Endothelial cell of umbilical vein (primary cell): ENCODE measurements at regions not wholly inside any gene's neighbourhood (a gene's known extent, or its start where the extent isn't known, plus 50 kb on each side); places are given as distances from the start of the nearest gene placed in this dataset.

Experiments
- BruUV-seq: library from RNA; stranded (reverse); fragments of 400-500 nt; replicated peaks from 2 replicates; lab custom pipeline; 2021; lab: Mats Ljungman, UMichigan
- CTCF ChIA-PET: fragments of 300-600, 350-600 bp; sonication (Branson Sonifier 250); formaldehyde crosslinking; loops from one replicate; lab custom pipeline; 2021; ENCODE audit warnings: antibody characterized with exemption, inconsistent platforms; lab: Charles Lee
- POLR2A ChIA-PET: fragments of 300-600, 350-600 bp; sonication (Branson Sonifier 250); formaldehyde crosslinking; loops from one replicate; lab custom pipeline; 2021; ENCODE audit warnings: antibody characterized with exemption, inconsistent platforms; lab: Charles Lee
- DNase-seq: peaks from one replicate; pipeline ENCODE4 v3.0.0-alpha.2; 2011; ENCODE audit warnings: low read depth, low spot score
- FAIRE-seq: peaks from 2 replicates; lab custom pipeline; 2011; peaks lifted over from hg19 to GRCh38; lab: Jason Lieb, UNC
- H2AFZ ChIP-seq: 2 replicates; pipeline ENCODE4 v1.6.0; 2012; ENCODE audit warnings: low read depth, low read length, control low read depth, inconsistent platforms
- H3K27ac ChIP-seq: 2 replicates; pipeline ENCODE4 v1.5.1; 2011; ENCODE audit warnings: low read depth, mild to moderate bottlenecking, control low read depth, low read length, moderate library complexity; ENCODE audit not compliant: insufficient read depth
- H3K27me3 ChIP-seq, 2 experiments: 2 replicates each; pipeline versions ENCODE4 v1.6.0 to v1.6.1; 2011; ENCODE audit warnings: low read length in 2 of 2, mixed read lengths in 1 of 2; ENCODE audit not compliant: control insufficient read depth in 2 of 2, insufficient read depth in 2 of 2
- H3K36me3 ChIP-seq, 2 experiments: 2 replicates in 1 of 2; 3 replicates in 1 of 2; pipeline ENCODE4 v1.5.1; 2011; ENCODE audit warnings: low read length in 2 of 2, mild to moderate bottlenecking in 1 of 2, moderate library complexity in 1 of 2; ENCODE audit not compliant: control insufficient read depth in 2 of 2, insufficient read depth in 2 of 2; ENCODE audit errors: extremely low read depth in 1 of 2
- H3K4me1 ChIP-seq: 3 replicates; pipeline ENCODE4 v1.5.1; 2011; ENCODE audit warnings: mild to moderate bottlenecking, low read length; ENCODE audit not compliant: control insufficient read depth, insufficient read depth; ENCODE audit errors: extremely low read depth
- H3K4me2 ChIP-seq: 2 replicates; pipeline ENCODE4 v1.6.1; 2011; ENCODE audit warnings: low read length, control low read depth, mixed read lengths; ENCODE audit not compliant: insufficient read depth
- H3K4me3 ChIP-seq, 3 experiments: fragments of 200-600 bp in 1 of 3; sonication (generic), shearing (Covaris generic) in 1 of 3; replicated peaks in 1 of 3; 2 replicates each; pipeline ENCODE4 v1.5.1; 2011 to 2016; ENCODE audit warnings: control low read depth in 3 of 3, low read length in 3 of 3, mild to moderate bottlenecking in 2 of 3, inconsistent platforms in 1 of 3, low read depth in 1 of 3, moderate library complexity in 1 of 3; ENCODE audit not compliant: insufficient read depth in 1 of 3
- H3K79me2 ChIP-seq: 2 replicates; pipeline ENCODE4 v1.6.0; 2012; ENCODE audit warnings: low read length, inconsistent platforms; ENCODE audit not compliant: control insufficient read depth, insufficient read depth
- H3K9ac ChIP-seq: replicated peaks from 2 replicates; pipeline ENCODE3; 2011; ENCODE audit warnings: low read length, control low read depth; ENCODE audit not compliant: insufficient read depth; ENCODE audit errors: extremely low read depth
- H3K9me1 ChIP-seq: replicated peaks from 3 replicates; pipeline ENCODE4 v1.6.0; 2011; ENCODE audit warnings: mild to moderate bottlenecking, low read length; ENCODE audit not compliant: control insufficient read depth, insufficient read depth; ENCODE audit errors: extremely low read depth
- H3K9me3 ChIP-seq: replicated peaks from 2 replicates; pipeline ENCODE4 v1.5.1; 2012; ENCODE audit warnings: low read length, inconsistent platforms; ENCODE audit not compliant: control insufficient read depth, insufficient read depth
- H4K20me1 ChIP-seq: replicated peaks from 2 replicates; pipeline ENCODE3; 2011; ENCODE audit warnings: mild to moderate bottlenecking, low read length; ENCODE audit not compliant: control insufficient read depth, insufficient read depth; ENCODE audit errors: extremely low read depth
- EZH2 ChIP-seq: IDR thresholded peaks from 2 replicates; pipeline ENCODE4 v1.6.1; 2012; ENCODE audit warnings: borderline replicate concordance, low read depth, mild to moderate bottlenecking, moderate library complexity, low read length, inconsistent platforms; ENCODE audit not compliant: severe bottlenecking
- GATA2 ChIP-seq: IDR thresholded peaks from 2 replicates; pipeline ENCODE4 v1.7.0; 2011; ENCODE audit warnings: low read depth, mild to moderate bottlenecking, moderate library complexity, mixed read lengths, low read length; ENCODE audit not compliant: insufficient read length, insufficient read depth
- JUN ChIP-seq: IDR thresholded peaks from 2 replicates; pipeline ENCODE4 v1.6.1; 2011; ENCODE audit warnings: borderline replicate concordance, low read depth; ENCODE audit not compliant: insufficient read length, insufficient read depth
- MAX ChIP-seq: IDR thresholded peaks from 2 replicates; pipeline ENCODE4 v1.6.1; 2011; ENCODE audit not compliant: insufficient read depth, insufficient read length
- MYC ChIP-seq: IDR thresholded peaks from one replicate; pipeline ENCODE4 v1.6.1; 2011; ENCODE audit warnings: mild to moderate bottlenecking, low read depth, low read length
- POLR2AphosphoS5 ChIP-seq: IDR thresholded peaks from 2 replicates; pipeline ENCODE4 v1.6.1; 2012; ENCODE audit warnings: low read depth, mild to moderate bottlenecking, control low read depth, low read length, moderate library complexity; ENCODE audit not compliant: insufficient read depth
- dilution Hi-C: fragments of 300-500 bp; cut with MboI; formaldehyde crosslinking; loops from one replicate; pipeline ENCODE4 v1.15.0; 2019; ENCODE audit warnings: low sequenced_read_pairs; ENCODE audit not compliant: extremely low pct_ligation_motif_present
- intact Hi-C: fragments of 100-400 bp; cut with micrococcal nuclease; formaldehyde crosslinking; loops from one replicate; pipeline ENCODE4 v1.10.0; 2022
- TF ChIP-seq, protein P1 (sequence below), 2 donors: IDR thresholded peaks; 1 replicate in 1 of 2; 2 replicates in 1 of 2; pipeline ENCODE4 v1.5.1; 2011; ENCODE audit warnings: low read length in 2 of 2, mild to moderate bottlenecking in 2 of 2, moderate library complexity in 2 of 2, control low read depth in 1 of 2, inconsistent platforms in 1 of 2, low read depth in 1 of 2; ENCODE audit not compliant: insufficient read depth in 1 of 2; ENCODE audit errors: extremely low read depth in 1 of 2

DNA sequence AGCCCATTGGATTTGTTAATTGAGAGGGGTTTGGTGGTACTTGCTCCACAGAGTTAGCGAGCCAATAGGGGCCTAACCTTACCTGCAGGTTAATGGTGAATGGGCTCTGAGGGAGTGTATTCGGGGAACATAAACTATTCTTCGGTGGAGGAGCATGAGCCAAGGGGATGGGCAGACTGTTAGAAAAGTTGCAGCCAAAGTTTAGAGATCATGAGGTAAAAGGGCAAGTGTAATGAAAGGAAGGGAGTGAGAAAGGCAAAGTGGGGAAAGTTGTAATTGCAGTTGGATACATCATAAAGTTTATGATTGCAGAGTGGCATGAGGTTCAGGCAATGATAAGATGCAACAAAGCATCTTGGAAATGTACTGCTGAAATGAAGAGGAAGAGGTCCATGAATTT lies 142.1 kb upstream of the TBX18 start:
- Histone ChIP-seq H3K27me3 (no peaks in the 10 kb centered on the region), H3K79me2 (no peaks in the 10 kb centered on the region), H3K9me1 (no peaks in the 10 kb centered on the region), H3K9ac (no peak overlapping the region), H3K4me1 (peaks cover 10% of the 10 kb centered on the region), H3K4me2 (no peak overlapping the region), H4K20me1 (no peaks in the 10 kb centered on the region), H3K9me3 (no peaks in the 10 kb centered on the region), H2AFZ (no peak overlapping the region), H3K27ac (no peak overlapping the region), H3K36me3 (no peaks in the 10 kb centered on the region), H3K4me3 (no peak overlapping the region)
- BruUV-seq, result no TSS peak
- FAIRE-seq, result no peak
- DNase-seq, result no peak
- POLR2A ChIA-PET, result no interaction called here
- intact Hi-C loops (no loop called here), dilution Hi-C loops (no loop called here)
- CTCF ChIA-PET, result interaction anchor here (1.0 kb wide), 1 partner anchor 59 kb away, joined by 3 read pairs; no protein-coding TSS in a partner anchor
- TF ChIP-seq, protein P1, sequence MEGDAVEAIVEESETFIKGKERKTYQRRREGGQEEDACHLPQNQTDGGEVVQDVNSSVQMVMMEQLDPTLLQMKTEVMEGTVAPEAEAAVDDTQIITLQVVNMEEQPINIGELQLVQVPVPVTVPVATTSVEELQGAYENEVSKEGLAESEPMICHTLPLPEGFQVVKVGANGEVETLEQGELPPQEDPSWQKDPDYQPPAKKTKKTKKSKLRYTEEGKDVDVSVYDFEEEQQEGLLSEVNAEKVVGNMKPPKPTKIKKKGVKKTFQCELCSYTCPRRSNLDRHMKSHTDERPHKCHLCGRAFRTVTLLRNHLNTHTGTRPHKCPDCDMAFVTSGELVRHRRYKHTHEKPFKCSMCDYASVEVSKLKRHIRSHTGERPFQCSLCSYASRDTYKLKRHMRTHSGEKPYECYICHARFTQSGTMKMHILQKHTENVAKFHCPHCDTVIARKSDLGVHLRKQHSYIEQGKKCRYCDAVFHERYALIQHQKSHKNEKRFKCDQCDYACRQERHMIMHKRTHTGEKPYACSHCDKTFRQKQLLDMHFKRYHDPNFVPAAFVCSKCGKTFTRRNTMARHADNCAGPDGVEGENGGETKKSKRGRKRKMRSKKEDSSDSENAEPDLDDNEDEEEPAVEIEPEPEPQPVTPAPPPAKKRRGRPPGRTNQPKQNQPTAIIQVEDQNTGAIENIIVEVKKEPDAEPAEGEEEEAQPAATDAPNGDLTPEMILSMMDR (IDR thresholded peaks at IDR 0.05; ENCODE audit: extremely low read depth in 1 of 2, insufficient read depth in 1 of 2, low read depth in 1 of 2, low read length in 2 of 2), result no peak
- TF ChIP-seq GATA2, result no peak
- TF ChIP-seq MYC, result no peak
- TF ChIP-seq MAX, result no peak

DNA sequence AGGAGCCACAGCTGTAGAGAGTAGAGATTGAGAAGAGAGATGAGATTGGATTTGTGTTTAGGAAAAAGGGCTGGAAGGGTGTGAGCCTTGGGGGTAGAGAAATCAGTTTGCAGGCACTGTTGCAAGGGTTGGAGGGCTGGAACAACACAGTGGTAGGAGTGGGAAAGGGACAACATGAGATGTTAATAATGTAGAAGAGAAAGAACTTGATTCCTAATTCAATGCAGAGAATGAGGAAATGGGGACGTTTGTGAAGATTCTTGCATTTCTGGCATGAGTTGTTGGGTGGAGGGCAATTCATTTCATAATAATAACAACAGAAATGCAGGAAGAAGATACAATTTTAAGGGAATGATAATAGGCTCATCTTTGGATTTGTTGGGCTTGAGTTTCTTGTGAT lies 141.4 kb upstream of the TBX18 start:
- H3K27ac ChIP-seq, result no peak overlapping the region
- H3K4me1 ChIP-seq, result peaks cover 10% of the 10 kb centered on the region
- no peak overlapping the region for H3K9ac ChIP-seq
- POLR2A ChIA-PET, result no interaction called here
- no peaks in the 10 kb centered on the region for H4K20me1 ChIP-seq
- no peak for TF ChIP-seq JUN
- no peak for TF ChIP-seq EZH2
- TF ChIP-seq POLR2AphosphoS5, result no peak
- CTCF ChIA-PET, result interaction anchor here (0.9 to 1.2 kb wide), 2 partner anchors 107 to 127 kb away, joined by 3 to 4 read pairs; no protein-coding TSS in a partner anchor
- FAIRE-seq (no peak), DNase-seq (no peak)
- H3K27me3 ChIP-seq, result no peaks in the 10 kb centered on the region
- BruUV-seq, result no TSS peak
- no peak overlapping the region for H2AFZ ChIP-seq
- no peaks in the 10 kb centered on the region for H3K36me3 ChIP-seq
- dilution Hi-C loops, result no loop called here
- no peak overlapping the region for H3K4me2 ChIP-seq
- no peaks in the 10 kb centered on the region for H3K9me1 ChIP-seq
- no peaks in the 10 kb centered on the region for H3K79me2 ChIP-seq
- no peaks in the 10 kb centered on the region for H3K9me3 ChIP-seq
- no peak overlapping the region for H3K4me3 ChIP-seq
- intact Hi-C loops, result no loop called here
